PC-9 (cell line): ENCODE measurements at regions not wholly inside any gene's neighbourhood (a gene's known extent, or its start where the extent isn't known, plus 50 kb on each side); places are given as distances from the start of the nearest gene placed in this dataset.

ENCODE experiments used
- BruUV-seq: library from RNA; stranded (reverse); fragments of 400-500 nt; replicated peaks from 2 replicates; lab custom pipeline; 2021; lab: Mats Ljungman, UMichigan
- CTCF ChIA-PET: fragments of 300-600 bp; sonication (Branson Sonifier 250); formaldehyde crosslinking; loops from one replicate; lab custom pipeline; 2022; ENCODE audit warnings: antibody characterized with exemption; lab: Charles Lee
- POLR2A ChIA-PET: fragments of 300-600 bp; sonication (Branson Sonifier 250); formaldehyde crosslinking; loops from one replicate; lab custom pipeline; 2022; ENCODE audit warnings: antibody characterized with exemption; ENCODE audit not compliant: unreplicated experiment; lab: Charles Lee
- DNase-seq, 2 experiments: peaks; one replicate each; pipeline versions ENCODE4 v3.0.0 to v3.0.0-alpha.2; 2015 to 2022; ENCODE audit warnings: mixed read lengths in 1 of 2
- H2AFZ ChIP-seq: fragments of 200-600 bp; sonication (generic); 2 replicates; pipeline ENCODE4 v1.8.1; 2017; ENCODE audit warnings: antibody characterized with exemption
- H3F3A ChIP-seq: fragments of 200-600 bp; sonication (generic); 2 replicates; pipeline ENCODE4 v1.8.1; 2017; ENCODE audit warnings: antibody characterized with exemption, mild to moderate bottlenecking, low read depth; ENCODE audit not compliant: insufficient read depth
- H3K27ac ChIP-seq: fragments of 200-600 bp; sonication (generic); 2 replicates; pipeline ENCODE4 v1.6.1; 2016; ENCODE audit warnings: mixed run types
- H3K27me3 ChIP-seq: fragments of 200-600 bp; sonication (generic); 2 replicates; pipeline ENCODE4 v1.6.1; 2016; ENCODE audit warnings: low read depth, mixed run types; ENCODE audit not compliant: insufficient read depth
- H3K36me3 ChIP-seq: fragments of 200-600 bp; sonication (generic); 2 replicates; pipeline ENCODE4 v1.6.1; 2016; ENCODE audit warnings: low read depth, mixed run types
- H3K4me1 ChIP-seq: fragments of 200-600 bp; sonication (generic); replicated peaks from 2 replicates; pipeline ENCODE4 v1.6.1; 2016; ENCODE audit warnings: mixed run types; ENCODE audit not compliant: insufficient read depth
- H3K4me2 ChIP-seq: fragments of 200-600 bp; sonication (generic); 2 replicates; pipeline ENCODE4 v1.6.1; 2017; ENCODE audit warnings: mixed run types
- H3K4me3 ChIP-seq: fragments of 200-600 bp; sonication (generic); 2 replicates; pipeline ENCODE4 v1.6.1; 2016; ENCODE audit warnings: mixed run types
- H3K79me2 ChIP-seq: fragments of 200-600 bp; sonication (generic); 2 replicates; pipeline ENCODE4 v1.6.1; 2017; ENCODE audit warnings: low read depth, mixed run types
- H3K9me2 ChIP-seq: fragments of 200-600 bp; sonication (generic); 2 replicates; pipeline ENCODE4 v1.8.1; 2017; ENCODE audit warnings: mild to moderate bottlenecking; ENCODE audit not compliant: insufficient read depth
- H3K9me3 ChIP-seq: fragments of 200-600 bp; sonication (generic); 2 replicates; pipeline ENCODE4 v1.8.1; 2016; ENCODE audit warnings: low read depth; ENCODE audit not compliant: insufficient read depth
- H4K20me1 ChIP-seq: fragments of 200-600 bp; sonication (generic); 2 replicates; pipeline ENCODE4 v1.8.1; 2017; ENCODE audit not compliant: insufficient read depth
- CTCF ChIP-seq: fragments of 200-600 bp; sonication (generic); conservative IDR thresholded peaks from 2 replicates; pipeline ENCODE4 v1.6.1; 2017; ENCODE audit warnings: mixed run types, antibody characterized with exemption, mild to moderate bottlenecking, moderate library complexity
- EZH2 ChIP-seq: fragments of 200-600 bp; sonication (generic); IDR thresholded peaks from 2 replicates; pipeline ENCODE4 v1.8.0; 2017; ENCODE audit warnings: antibody characterized with exemption, low read depth
- intact Hi-C: fragments of 100-400 bp; cut with micrococcal nuclease; formaldehyde crosslinking; loops from one replicate; pipeline ENCODE4 v1.10.0; 2022; ENCODE audit not compliant: unreplicated experiment

- Histone ChIP-seq H3F3A (no peaks in the 10 kb centered on the region), H3K36me3 (no peaks in the 10 kb centered on the region), H3K9me3 (no peaks in the 10 kb centered on the region), H3K4me3 (no peak overlapping the region), H3K4me1 (peaks cover 5% of the 10 kb centered on the region; the same call in 1 of the 2 replicates), H3K4me2 (no peak overlapping the region), H3K9me2 (no peaks in the 10 kb centered on the region), H3K27ac (no peak overlapping the region), H3K79me2 (no peaks in the 10 kb centered on the region), H3K27me3 (no peaks in the 10 kb centered on the region), H2AFZ (no peak overlapping the region), H4K20me1 (no peaks in the 10 kb centered on the region)
- intact Hi-C loops, result no loop called here
- ChIA-PET POLR2A (no interaction called here), CTCF (no interaction called here)
- BruUV-seq, result no TSS peak
- DNase-seq, result no peak
- TF ChIP-seq CTCF (no peak), EZH2 (no peak)
Measured at GRCh38 chr6:55019591-55019990, 154.7 kb upstream of the HCRTR2 start.

GRCh38 chr6:55023230-55023629 lies 151.1 kb upstream of the HCRTR2 start:
- no TSS peak for BruUV-seq
- Histone ChIP-seq H3K27me3 (no peaks in the 10 kb centered on the region), H3F3A (no peaks in the 10 kb centered on the region), H3K9me2 (no peaks in the 10 kb centered on the region), H3K27ac (no peak overlapping the region), H3K4me1 (no peaks in the 10 kb centered on the region), H3K4me3 (no peak overlapping the region), H2AFZ (no peak overlapping the region), H3K4me2 (no peak overlapping the region), H3K79me2 (no peaks in the 10 kb centered on the region), H3K36me3 (no peaks in the 10 kb centered on the region), H4K20me1 (no peaks in the 10 kb centered on the region), H3K9me3 (no peaks in the 10 kb centered on the region)
- ChIA-PET POLR2A (no interaction called here), CTCF (no interaction called here)
- DNase-seq, result no peak
- no peak for TF ChIP-seq EZH2
- no peak for TF ChIP-seq CTCF
- intact Hi-C loops, result no loop called here

GRCh38 chr6:55033016-55033546 lies 141.2 kb upstream of the HCRTR2 start:
- ChIA-PET POLR2A (no interaction called here), CTCF (no interaction called here)
- H3K36me3 ChIP-seq, result no peaks in the 10 kb centered on the region
- no peaks in the 10 kb centered on the region for H4K20me1 ChIP-seq
- intact Hi-C loops, result no loop called here
- H3K4me3 ChIP-seq, result no peak overlapping the region
- H3K27ac ChIP-seq, result no peak overlapping the region
- no peaks in the 10 kb centered on the region for H3K9me2 ChIP-seq
- no TSS peak for BruUV-seq
- no peaks in the 10 kb centered on the region for H3K79me2 ChIP-seq
- TF ChIP-seq CTCF (no peak), EZH2 (no peak)
- no peak for DNase-seq
- H3F3A ChIP-seq, result no peaks in the 10 kb centered on the region
- H3K27me3 ChIP-seq, result no peaks in the 10 kb centered on the region
- no peaks in the 10 kb centered on the region for H3K4me1 ChIP-seq
- H2AFZ ChIP-seq, result no peak overlapping the region
- H3K4me2 ChIP-seq, result no peak overlapping the region
- no peaks in the 10 kb centered on the region for H3K9me3 ChIP-seq
